ENCODE measurements at regions not wholly inside any gene's neighbourhood (a gene's known extent, or its start where the extent isn't known, plus 50 kb on each side); places are given as distances from the start of the nearest gene placed in this dataset.

- Histone ChIP-seq H4K8ac (replicated peaks; ENCODE audit: insufficient read length, low read depth, low read length) (no peak overlapping the region), H2AFZ (ENCODE audit: low read length) (no peak overlapping the region), H2BK12ac (ENCODE audit: insufficient read length, low read depth, low read length) (no peak overlapping the region), H3T11ph (ENCODE audit: low read length) (no peak overlapping the region), H3K23ac (ENCODE audit: insufficient read length, low read depth, low read length) (no peak overlapping the region), H3K23me2 (ENCODE audit: insufficient read length, low read depth, low read length, poor library complexity, severe bottlenecking) (no peaks in the 10 kb centered on the region), H3K27me3 (ENCODE audit: insufficient read depth, low read length) (no peaks in the 10 kb centered on the region), H3K14ac (ENCODE audit: insufficient read depth, low read length) (no peak overlapping the region), H3K9ac (ENCODE audit: extremely low read depth, insufficient read length, low read length) (no peak overlapping the region), H3K4ac (ENCODE audit: low read depth, low read length) (no peak overlapping the region), H3K9me3 (ENCODE audit: control insufficient read depth, low read depth, low read length) (no peaks in the 10 kb centered on the region), H2AK5ac (ENCODE audit: insufficient read length, low read length) (no peak overlapping the region), H3K18ac (ENCODE audit: insufficient read length, low read depth, low read length) (no peak overlapping the region), H3K4me2 (ENCODE audit: insufficient read depth, insufficient read length, low read length) (no peak overlapping the region), H2BK20ac (ENCODE audit: low read depth, low read length, poor library complexity, severe bottlenecking) (no peak overlapping the region), H3K79me2 (ENCODE audit: insufficient read depth, low read length) (no peaks in the 10 kb centered on the region), H3K4me1 (ENCODE audit: insufficient read depth, low read length) (no peaks in the 10 kb centered on the region), H2BK15ac (ENCODE audit: low read depth, low read length) (no peak overlapping the region), H2BK5ac (ENCODE audit: insufficient read length, low read length) (no peak overlapping the region), H2BK120ac (ENCODE audit: low read depth, low read length, poor library complexity, severe bottlenecking) (no peak overlapping the region), H3K79me1 (ENCODE audit: insufficient read depth, low read depth, low read length, poor library complexity, severe bottlenecking) (no peaks in the 10 kb centered on the region), H4K5ac (ENCODE audit: insufficient read length, low read depth, low read length) (no peak overlapping the region), H4K91ac (ENCODE audit: insufficient read length, low read depth, low read length) (no peak overlapping the region), H3K56ac (ENCODE audit: insufficient read length, low read depth, low read length) (no peak overlapping the region), H3K27ac (ENCODE audit: insufficient read length, low read depth, low read length) (no peak overlapping the region), H4K20me1 (ENCODE audit: control insufficient read depth, insufficient read depth, insufficient read length) (no peaks in the 10 kb centered on the region)
- Mint-ChIP-seq H3K4me3 (no peak overlapping the region), H3K27me3 (ENCODE audit: low read depth) (no peaks in the 10 kb centered on the region; the same call in 1 of the 2 replicates), H3K36me3 (ENCODE audit: insufficient read depth in 1 of 3, low read depth in 3 of 3) (no peaks in the 10 kb centered on the region; a peak in 1 of 7 replicates), H3K27ac (no peak overlapping the region), H3K4me1 (no peaks in the 10 kb centered on the region), H3K9me3 (peaks cover 2 to 3% of the 10 kb centered on the region in 2 experiments; a peak in 2 of 5 replicates)
- no peak for DNase-seq
- TF ChIP-seq CTCF (conservative IDR thresholded peaks at IDR 0.05), result no peak
- no CpG with 5 or more reads among the region's 1 CpG for WGBS (ENCODE audit: extremely low coverage, insufficient read length, low lambda C conversion rate)
Measured at GRCh38 chr2:219939647-219940046, 312.2 kb downstream of the SLC4A3 start.
